ENCODE measurements at regions not wholly inside any gene's neighbourhood (a gene's known extent, or its start where the extent isn't known, plus 50 kb on each side); places are given as distances from the start of the nearest gene placed in this dataset.

- no peak for TF ChIP-seq EZH2 (IDR thresholded peaks at IDR 0.05; ENCODE audit: low read length, unreplicated experiment)
- TF ChIP-seq CTCF (conservative IDR thresholded peaks at IDR 0.05; ENCODE audit: low read depth, low read length), result no peak
Observed at GRCh38 chr2:129004940-129005490, 686.3 kb upstream of the HS6ST1 start.
